ENCODE measurements at regions not wholly inside any gene's neighbourhood (a gene's known extent, or its start where the extent isn't known, plus 50 kb on each side); places are given as distances from the start of the nearest gene placed in this dataset.

- no peaks in the 10 kb centered on the region for H3K27me3 ChIP-seq (ENCODE audit: low read length)
- H3K27ac ChIP-seq (ENCODE audit: low read depth, low read length) = no peak overlapping the region
- H4K20me1 ChIP-seq (ENCODE audit: low read depth, low read length) = no peaks in the 10 kb centered on the region
- TF ChIP-seq EZH2phosphoT487 (conservative IDR thresholded peaks at IDR 0.05; ENCODE audit: low read length) = no peak
- no peak for TF ChIP-seq CTCF (IDR thresholded peaks at IDR 0.05; ENCODE audit: insufficient read depth, low read length, poor library complexity, severe bottlenecking)
- no peaks in the 10 kb centered on the region for H3K9me2 ChIP-seq (replicated peaks; ENCODE audit: insufficient read depth, low read length)
- H3K9me3 ChIP-seq (ENCODE audit: insufficient read depth, low read length) = no peaks in the 10 kb centered on the region
- H3K4me2 ChIP-seq (ENCODE audit: low read depth, low read length, poor library complexity, severe bottlenecking) = no peak overlapping the region
- no peaks in the 10 kb centered on the region for H3K36me3 ChIP-seq (ENCODE audit: low read length)
- no peak overlapping the region for H3K9ac ChIP-seq (ENCODE audit: low read length)
- H3K4me3 ChIP-seq (ENCODE audit: insufficient read depth, low read length, poor library complexity, severe bottlenecking) = no peak overlapping the region
- no peaks in the 10 kb centered on the region for H3F3A ChIP-seq (ENCODE audit: insufficient read depth)
- no peak overlapping the region for H2AFZ ChIP-seq (ENCODE audit: low read depth, low read length, severe bottlenecking)
- no peaks in the 10 kb centered on the region for H3K79me2 ChIP-seq (ENCODE audit: insufficient read depth, low read length)
These were observed 61.9 kb upstream of the OPN4 start for GRCh38 chr10:86592413-86592812.

- Histone ChIP-seq H3F3A (ENCODE audit: insufficient read depth) (no peaks in the 10 kb centered on the region), H3K4me3 (ENCODE audit: insufficient read depth, low read length, poor library complexity, severe bottlenecking) (no peak overlapping the region), H3K9me2 (replicated peaks; ENCODE audit: insufficient read depth, low read length) (no peaks in the 10 kb centered on the region), H3K27ac (ENCODE audit: low read depth, low read length) (no peak overlapping the region), H3K79me2 (ENCODE audit: insufficient read depth, low read length) (no peaks in the 10 kb centered on the region), H3K9me3 (ENCODE audit: insufficient read depth, low read length) (no peaks in the 10 kb centered on the region), H3K9ac (ENCODE audit: low read length) (no peak overlapping the region), H3K4me2 (ENCODE audit: low read depth, low read length, poor library complexity, severe bottlenecking) (no peak overlapping the region), H4K20me1 (ENCODE audit: low read depth, low read length) (no peaks in the 10 kb centered on the region), H2AFZ (ENCODE audit: low read depth, low read length, severe bottlenecking) (no peak overlapping the region), H3K27me3 (ENCODE audit: low read length) (no peaks in the 10 kb centered on the region), H3K36me3 (ENCODE audit: low read length) (no peaks in the 10 kb centered on the region)
- TF ChIP-seq EZH2phosphoT487 (conservative IDR thresholded peaks at IDR 0.05; ENCODE audit: low read length) = no peak
- no peak for TF ChIP-seq CTCF (IDR thresholded peaks at IDR 0.05; ENCODE audit: insufficient read depth, low read length, poor library complexity, severe bottlenecking)
These were observed 59.8 kb upstream of the OPN4 start for GRCh38 chr10:86594535-86594934.

- H3K27me3 ChIP-seq (ENCODE audit: low read length) = no peaks in the 10 kb centered on the region
- no peak overlapping the region for H3K4me3 ChIP-seq (ENCODE audit: insufficient read depth, low read length, poor library complexity, severe bottlenecking)
- H3K27ac ChIP-seq (ENCODE audit: low read depth, low read length) = no peak overlapping the region
- no peaks in the 10 kb centered on the region for H3K9me2 ChIP-seq (replicated peaks; ENCODE audit: insufficient read depth, low read length)
- TF ChIP-seq CTCF (IDR thresholded peaks at IDR 0.05; ENCODE audit: insufficient read depth, low read length, poor library complexity, severe bottlenecking) (no peak), EZH2phosphoT487 (conservative IDR thresholded peaks at IDR 0.05; ENCODE audit: low read length) (no peak)
- H3K36me3 ChIP-seq (ENCODE audit: low read length) = no peaks in the 10 kb centered on the region
- no peak overlapping the region for H2AFZ ChIP-seq (ENCODE audit: low read depth, low read length, severe bottlenecking)
- H3K9ac ChIP-seq (ENCODE audit: low read length) = no peak overlapping the region
- no peaks in the 10 kb centered on the region for H4K20me1 ChIP-seq (ENCODE audit: low read depth, low read length)
- H3F3A ChIP-seq (ENCODE audit: insufficient read depth) = no peaks in the 10 kb centered on the region
- no peak overlapping the region for H3K4me2 ChIP-seq (ENCODE audit: low read depth, low read length, poor library complexity, severe bottlenecking)
- no peaks in the 10 kb centered on the region for H3K79me2 ChIP-seq (ENCODE audit: insufficient read depth, low read length)
- no peaks in the 10 kb centered on the region for H3K9me3 ChIP-seq (ENCODE audit: insufficient read depth, low read length)
These were observed 58.9 kb upstream of the OPN4 start for GRCh38 chr10:86595496-86595895.

- H2AFZ ChIP-seq (ENCODE audit: low read depth, low read length, severe bottlenecking) = no peak overlapping the region
- no peaks in the 10 kb centered on the region for H3K9me3 ChIP-seq (ENCODE audit: insufficient read depth, low read length)
- no peaks in the 10 kb centered on the region for H3K36me3 ChIP-seq (ENCODE audit: low read length)
- H3K27ac ChIP-seq (ENCODE audit: low read depth, low read length) = no peak overlapping the region
- H3K9me2 ChIP-seq (replicated peaks; ENCODE audit: insufficient read depth, low read length) = no peaks in the 10 kb centered on the region
- no peak overlapping the region for H3K4me2 ChIP-seq (ENCODE audit: low read depth, low read length, poor library complexity, severe bottlenecking)
- no peaks in the 10 kb centered on the region for H3F3A ChIP-seq (ENCODE audit: insufficient read depth)
- no peak overlapping the region for H3K4me3 ChIP-seq (ENCODE audit: insufficient read depth, low read length, poor library complexity, severe bottlenecking)
- no peaks in the 10 kb centered on the region for H4K20me1 ChIP-seq (ENCODE audit: low read depth, low read length)
- H3K79me2 ChIP-seq (ENCODE audit: insufficient read depth, low read length) = no peaks in the 10 kb centered on the region
- H3K9ac ChIP-seq (ENCODE audit: low read length) = no peak overlapping the region
- no peaks in the 10 kb centered on the region for H3K27me3 ChIP-seq (ENCODE audit: low read length)
- no peak for TF ChIP-seq CTCF (IDR thresholded peaks at IDR 0.05; ENCODE audit: insufficient read depth, low read length, poor library complexity, severe bottlenecking)
- TF ChIP-seq EZH2phosphoT487 (conservative IDR thresholded peaks at IDR 0.05; ENCODE audit: low read length) = no peak
These were observed 58.1 kb upstream of the OPN4 start for GRCh38 chr10:86596266-86596665.
